RCC 7860 (cell line): ENCODE measurements at regions not wholly inside any gene's neighbourhood (a gene's known extent, or its start where the extent isn't known, plus 50 kb on each side); places are given as distances from the start of the nearest gene placed in this dataset.
"Not testable (repeated sequence)": the region's sequence is repeated elsewhere in the genome, so short reads cannot be mapped to it uniquely, and the experiment has no call there.

Source experiments
- DNase-seq: peaks from one replicate; pipeline ENCODE4 v3.0.0-alpha.2; 2015; ENCODE audit warnings: low spot score
- FAIRE-seq: peaks from 2 replicates; lab custom pipeline; 2012; peaks lifted over from hg19 to GRCh38; lab: Jason Lieb, UNC

- FAIRE-seq, DNase-seq: not testable (repeated sequence)
Observed at GRCh38 chr9:134574686-134575085, 66.9 kb upstream of the COL5A1 start.

DNA sequence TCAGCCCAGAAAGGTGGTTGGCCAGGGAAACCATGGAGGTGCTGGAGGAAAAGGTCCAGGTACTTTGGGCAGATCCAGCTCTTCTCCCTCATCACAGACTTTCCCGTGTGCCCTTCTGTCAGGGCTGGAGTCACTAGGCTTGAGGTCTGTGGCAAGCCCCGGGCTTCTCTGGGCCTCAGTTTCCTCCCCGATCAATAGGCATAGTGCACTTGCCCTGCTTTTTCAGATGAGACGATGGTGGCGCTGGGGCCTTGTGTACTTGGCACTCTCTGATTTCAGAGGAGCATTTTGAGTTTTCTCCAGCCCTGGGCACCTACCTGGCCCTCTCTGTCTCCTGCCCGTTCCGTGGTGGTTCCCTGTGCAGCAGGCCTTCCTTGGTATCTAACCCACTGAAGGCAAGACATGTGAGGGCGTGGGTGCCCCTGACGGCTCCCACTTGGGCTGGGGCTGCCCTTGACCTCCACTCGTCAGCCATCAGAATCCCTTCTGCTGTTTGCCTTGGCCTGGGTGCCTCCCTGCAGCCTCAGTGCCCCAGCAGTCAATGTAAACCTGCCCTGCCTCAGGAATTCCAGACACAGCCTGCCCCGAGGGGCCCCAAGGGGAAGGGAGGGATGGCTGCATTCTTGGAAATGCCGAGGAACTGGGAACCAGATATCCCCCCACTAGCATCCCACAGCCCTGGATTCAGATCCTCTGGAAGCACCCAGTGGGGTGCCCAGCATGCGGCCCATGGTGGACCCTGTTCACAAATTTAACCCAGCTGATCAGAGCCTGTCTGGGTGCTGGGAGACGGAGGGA, 66.3 kb upstream of the COL5A1 start:
- no peak for DNase-seq
- FAIRE-seq = no peak

DNA sequence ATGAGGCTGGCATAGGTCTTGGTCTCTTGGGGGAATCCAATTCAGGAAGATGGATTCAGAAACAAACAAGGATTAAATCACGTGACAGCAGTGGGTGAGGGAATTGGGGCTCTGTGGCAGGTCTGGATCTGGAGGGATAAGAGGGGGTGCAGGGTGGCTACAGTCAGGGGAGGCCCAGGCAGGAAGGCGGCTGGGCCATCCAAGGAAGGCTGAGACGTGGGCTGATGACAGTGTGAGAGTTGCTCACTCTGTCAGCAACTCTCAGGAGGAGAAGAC, 65.8 kb upstream of the COL5A1 start:
- DNase-seq = no peak
- no peak for FAIRE-seq

DNA sequence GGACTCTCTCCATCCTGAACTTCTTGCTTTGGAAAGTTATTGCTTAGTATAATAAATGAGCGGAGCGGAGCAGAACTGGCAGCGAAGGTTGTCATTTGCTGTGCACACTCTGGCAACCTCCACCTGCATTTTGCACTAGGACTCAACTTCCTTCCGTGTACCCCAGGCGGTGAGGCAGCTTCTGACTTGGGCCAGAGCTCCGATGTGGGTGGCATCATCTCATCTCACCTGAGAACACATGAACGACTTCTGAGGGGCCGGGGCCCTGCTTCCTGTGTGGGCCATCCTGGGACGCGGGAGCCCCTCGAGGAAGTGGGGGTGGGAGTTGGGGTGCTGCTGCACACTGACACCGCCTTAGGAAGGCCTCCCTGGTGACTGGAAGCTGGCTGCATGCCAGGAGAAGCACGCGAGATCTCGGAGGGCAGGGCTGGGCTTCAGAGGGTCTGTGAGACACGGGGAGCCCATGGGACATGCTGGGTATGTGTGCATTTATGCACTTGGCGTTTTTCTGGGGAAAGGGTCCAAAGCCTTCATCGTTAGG, 56.5 kb upstream of the COL5A1 start:
- DNase-seq (no peak), FAIRE-seq (no peak)

- peak; percentile 74 for FAIRE-seq
- peak; percentile 80 for DNase-seq
Observed at GRCh38 chr9:134585746-134586706, 55.6 kb upstream of the COL5A1 start.

- no peak for DNase-seq
- no peak for FAIRE-seq
Observed at GRCh38 chr9:134589748-134590147, 51.9 kb upstream of the COL5A1 start.

DNA sequence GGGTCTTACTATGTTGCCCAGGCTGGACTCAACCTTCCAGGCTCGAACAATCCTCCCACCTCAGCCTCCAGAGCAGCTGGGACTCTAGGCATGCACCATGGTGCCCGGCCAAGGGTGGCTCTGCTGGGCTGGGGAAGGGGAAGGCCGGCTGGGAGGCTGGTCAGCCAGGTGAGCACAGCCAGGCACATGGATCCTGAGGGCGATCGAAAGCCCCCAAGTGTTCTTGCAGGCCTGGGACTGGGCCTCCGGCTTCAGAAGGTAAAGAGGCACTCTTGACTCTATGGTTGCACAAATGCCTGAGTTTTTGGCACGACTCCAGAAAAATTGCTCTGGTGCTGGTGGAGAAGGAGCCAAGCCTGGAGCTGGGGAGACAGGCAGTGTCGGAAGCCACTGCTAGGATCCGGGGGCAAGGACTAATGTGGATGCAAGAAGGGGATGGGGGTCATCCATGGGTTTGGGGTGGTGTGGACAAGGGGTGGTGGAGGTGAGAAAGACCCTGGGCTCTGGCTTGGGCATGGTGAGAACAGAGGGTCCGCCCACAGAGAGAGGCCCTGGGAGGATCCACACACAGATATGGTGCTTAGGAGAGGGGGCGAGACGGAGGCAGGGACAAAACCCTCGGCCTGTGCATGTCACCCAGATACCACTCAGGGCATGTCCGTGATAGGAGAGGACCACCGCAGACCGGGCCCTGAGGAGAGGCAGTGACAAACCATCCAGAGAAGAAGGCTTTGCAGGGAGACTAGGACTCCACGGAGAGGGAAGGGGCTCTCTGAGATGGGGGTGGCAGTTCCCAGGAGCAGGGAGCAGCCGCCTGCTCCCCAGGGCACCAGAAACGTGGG, 51.1 kb upstream of the COL5A1 start:
- no peak for DNase-seq
- FAIRE-seq = no peak

- DNase-seq = no peak
- FAIRE-seq = no peak
Observed at GRCh38 chr9:134591082-134591571, 50.5 kb upstream of the COL5A1 start.

DNA sequence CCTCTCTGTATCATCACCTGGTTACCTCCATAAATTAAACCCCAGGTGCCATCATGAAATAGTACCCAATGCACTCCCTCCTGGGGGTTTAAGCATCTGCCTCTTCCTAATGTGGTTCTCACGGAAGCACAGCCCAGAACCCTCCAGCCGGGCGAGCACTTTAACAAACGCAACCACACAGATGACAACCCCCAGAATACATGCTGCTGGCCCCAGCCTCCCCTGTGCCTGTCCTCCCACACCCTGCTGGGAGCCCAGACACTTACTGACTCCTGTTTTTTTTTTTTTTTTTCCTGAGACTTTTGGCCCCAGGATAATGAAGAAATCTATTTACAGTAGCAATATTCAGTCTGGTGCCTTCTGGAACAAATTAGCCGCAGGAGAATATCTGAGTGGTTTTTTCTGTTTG, 50.0 kb upstream of the COL5A1 start:
- FAIRE-seq (no peak), DNase-seq (no peak)
